HG02970 (cell line): ENCODE measurements at regions not wholly inside any gene's neighbourhood (a gene's known extent, or its start where the extent isn't known, plus 50 kb on each side); places are given as distances from the start of the nearest gene placed in this dataset.
A peak's percentile ranks its signal among the peaks of the same experiment; 100 is the strongest.
"Not testable (repeated sequence)": the region's sequence is repeated elsewhere in the genome, so short reads cannot be mapped to it uniquely, and the experiment has no call there.

ENCODE experiments used
- ATAC-seq: cut with Tn5 transposase; IDR thresholded peaks from one replicate; pipeline ENCODE4 v1.9.1; 2021; ENCODE audit warnings: mild to moderate bottlenecking, moderate library complexity, moderate number of reproducible peaks; ENCODE audit not compliant: unreplicated experiment, low FRiP score

- ATAC-seq = no peak
Observed at GRCh38 chr14:105852378-105853088, 326.1 kb downstream of the TMEM121 start.

GRCh38 chr14:105853089-105853906 is 326.9 kb downstream of the TMEM121 start:
- ATAC-seq = no peak

GRCh38 chr14:105853907-105854599 is 327.7 kb downstream of the TMEM121 start:
- no peak for ATAC-seq

- ATAC-seq = no peak
Observed at GRCh38 chr14:105854600-105855245, 328.3 kb downstream of the TMEM121 start.

GRCh38 chr14:105855246-105855892 is 329.0 kb downstream of the TMEM121 start:
- ATAC-seq = no peak

- no peak for ATAC-seq
Observed at GRCh38 chr14:105855893-105856675, 329.7 kb downstream of the TMEM121 start.

GRCh38 chr14:105856676-105857219 is 330.4 kb downstream of the TMEM121 start:
- no peak for ATAC-seq

GRCh38 chr14:105857220-105857825 is 330.9 kb downstream of the TMEM121 start:
- ATAC-seq = no peak

GRCh38 chr14:105857826-105858675 is 331.7 kb downstream of the TMEM121 start:
- ATAC-seq = no peak

- no peak for ATAC-seq
Observed at GRCh38 chr14:105858676-105859025, 332.3 kb downstream of the TMEM121 start.

- ATAC-seq = not testable (repeated sequence)
Observed at GRCh38 chr14:105859073-105859716, 332.8 kb downstream of the TMEM121 start.

- ATAC-seq = no peak
Observed at GRCh38 chr14:105859717-105860614, 333.6 kb downstream of the TMEM121 start.

- ATAC-seq = no peak
Observed at GRCh38 chr14:105860615-105861580, 334.5 kb downstream of the TMEM121 start.

- ATAC-seq = peak; percentile 52
Observed at GRCh38 chr14:105861985-105862465, 335.6 kb downstream of the TMEM121 start.

- no peak for ATAC-seq
Observed at GRCh38 chr14:105862581-105863239, 336.3 kb downstream of the TMEM121 start.
